Activated T-cell treated with anti-CD3 and anti-CD28 coated beads, Interleukin-2, amount 50 U/mL, for 72 hours (primary cell): ENCODE measurements at regions not wholly inside any gene's neighbourhood (a gene's known extent, or its start where the extent isn't known, plus 50 kb on each side); places are given as distances from the start of the nearest gene placed in this dataset.
"Not testable (repeated sequence)": the region's sequence is repeated elsewhere in the genome, so short reads cannot be mapped to it uniquely, and the experiment has no call there.

Experiments used
- ATAC-seq, 2 donors: fragments of 150-1000 bp; cut with Tn5 transposase; replicated peaks in 1 of 2; 2 replicates each; pipeline ENCODE4 v1.10.0; 2021; ENCODE audit warnings: moderate library complexity in 2 of 2, mild to moderate bottlenecking in 1 of 2
- DNase-seq, 2 donors: peaks; one replicate each; pipeline ENCODE4 v3.0.0; 2021 to 2022; ENCODE audit warnings: mixed read lengths in 1 of 2
- H3K27ac Mint-ChIP-seq: one replicate; pipeline ENCODE4 v1.8.0; 2022; ENCODE audit warnings: mild to moderate bottlenecking, moderate library complexity, mixed read lengths
- H3K27me3 Mint-ChIP-seq: one replicate; pipeline ENCODE4 v1.8.0; 2022; ENCODE audit warnings: low read depth, mixed read lengths
- H3K36me3 Mint-ChIP-seq, 2 donors: one replicate each; pipeline ENCODE4 v1.8.0; 2022; ENCODE audit warnings: mixed read lengths in 2 of 2, mild to moderate bottlenecking in 1 of 2; ENCODE audit not compliant: insufficient read depth in 2 of 2
- H3K4me1 Mint-ChIP-seq: one replicate; pipeline ENCODE4 v1.8.0; 2022; ENCODE audit warnings: low read depth, mixed read lengths
- H3K4me3 Mint-ChIP-seq, 2 donors: one replicate each; pipeline ENCODE4 v1.8.0; 2022; ENCODE audit warnings: mild to moderate bottlenecking in 2 of 2, mixed read lengths in 2 of 2, moderate library complexity in 2 of 2
- H3K9me3 Mint-ChIP-seq, 2 donors: one replicate each; pipeline ENCODE4 v1.8.0; 2022; ENCODE audit warnings: mixed read lengths in 2 of 2

DNA sequence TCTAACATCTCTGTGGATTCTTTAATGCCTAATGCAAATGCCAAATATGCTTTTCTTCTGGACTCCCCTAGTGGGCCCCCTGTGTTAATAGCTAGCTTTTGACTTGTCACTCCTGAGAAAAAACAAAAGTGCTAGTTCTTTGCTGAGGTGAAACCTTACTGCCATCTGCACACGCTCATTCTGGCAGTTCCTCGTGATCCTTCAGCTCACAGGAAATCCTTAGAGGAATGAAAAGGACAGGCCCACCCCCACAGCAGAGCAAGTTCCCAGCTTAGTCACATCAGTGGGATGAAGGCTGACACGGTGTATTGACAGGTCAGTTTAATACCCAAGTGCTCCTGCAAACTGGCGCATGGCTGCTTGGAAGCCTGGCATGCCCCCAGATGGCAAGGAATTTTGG is 165.1 kb upstream of the ATP2B1 start:
- H3K27me3 Mint-ChIP-seq, result no peaks in the 10 kb centered on the region

DNA sequence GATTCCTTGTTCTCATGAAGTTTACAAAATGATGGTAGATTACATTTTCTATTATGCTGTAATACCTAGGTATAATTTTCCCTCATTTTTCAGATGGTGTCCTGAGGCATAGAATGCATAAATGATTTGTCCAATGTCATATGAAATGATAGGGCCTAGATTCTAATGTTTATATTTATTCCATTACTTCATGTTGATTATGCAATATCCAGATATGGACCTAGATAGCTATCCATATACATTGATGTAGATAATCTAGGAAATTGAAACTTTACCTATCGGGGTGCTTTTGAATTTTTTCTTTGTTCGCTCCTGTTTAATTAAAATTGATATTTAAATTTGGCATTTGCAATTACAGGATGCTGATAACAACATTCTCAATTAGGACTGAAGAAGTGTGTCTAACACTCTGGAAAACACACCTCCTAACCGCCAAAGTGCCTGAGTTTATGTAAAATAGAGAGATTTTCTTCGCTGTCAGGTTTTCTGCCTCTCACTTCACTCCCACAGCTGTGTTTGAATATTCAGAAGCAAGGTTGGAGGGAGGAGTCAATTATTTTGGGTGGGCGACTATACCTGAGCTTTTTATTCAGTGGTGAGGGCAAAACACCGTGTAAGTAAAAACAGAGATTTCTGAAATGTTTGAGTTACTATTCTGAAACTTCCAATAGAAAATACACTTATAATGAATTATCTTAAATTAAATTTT is 164.4 kb upstream of the ATP2B1 start:
- no peak overlapping the region for H3K27ac Mint-ChIP-seq

More for the DNA sequence above, 165.1 kb upstream of the ATP2B1 start:
- DNase-seq (no peak), ATAC-seq (no peak)
- Mint-ChIP-seq H3K4me3 (no peak overlapping the region), H3K27ac (no peak overlapping the region), H3K36me3 (peaks cover 9 to 12% of the 10 kb centered on the region in 2 donors), H3K9me3 (peaks cover 11 to 14% of the 10 kb centered on the region in 2 donors), H3K4me1 (no peaks in the 10 kb centered on the region)

DNA sequence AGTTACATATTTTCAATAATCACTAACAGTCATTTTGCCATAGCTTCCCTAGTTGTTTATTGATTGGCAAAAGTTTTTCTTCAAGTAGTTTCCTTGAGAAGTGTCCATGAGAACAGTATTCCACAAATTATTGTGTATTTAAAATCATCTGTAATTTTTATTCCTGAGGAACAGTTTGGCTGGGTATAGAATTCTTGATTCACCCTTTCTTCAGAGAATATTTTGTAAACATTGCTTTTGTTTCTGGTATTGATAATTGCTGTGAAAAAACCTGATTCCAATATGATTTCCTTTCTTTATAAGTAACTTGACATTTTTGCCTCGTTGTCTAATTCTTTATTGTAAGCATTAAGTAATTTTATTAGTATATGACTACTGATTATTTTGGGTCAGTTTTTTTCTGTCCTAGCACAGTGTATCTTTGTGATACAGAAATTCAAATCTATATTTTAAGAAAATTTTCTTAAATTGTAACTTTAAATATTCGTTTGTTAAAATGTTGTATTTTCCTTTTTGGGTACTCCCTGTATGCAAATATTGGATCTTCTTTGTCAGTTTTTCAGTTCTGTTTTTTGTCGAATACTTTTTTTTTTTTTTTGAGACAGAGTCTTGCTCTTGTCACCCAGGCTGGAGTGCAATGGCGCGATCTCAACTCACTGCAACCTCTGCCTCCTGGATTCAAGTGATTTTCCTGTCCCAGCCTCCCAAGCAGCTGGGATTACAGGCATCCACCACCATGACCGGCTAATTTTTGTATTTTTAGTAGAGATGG is 162.0 kb upstream of the ATP2B1 start:
- H3K36me3 Mint-ChIP-seq, result peaks cover 9 to 12% of the 10 kb centered on the region in 2 donors
- no peak for ATAC-seq
- H3K4me3 Mint-ChIP-seq, result no peak overlapping the region
- no peak for DNase-seq
- H3K27me3 Mint-ChIP-seq, result no peaks in the 10 kb centered on the region
- H3K27ac Mint-ChIP-seq, result no peak overlapping the region
- H3K9me3 Mint-ChIP-seq, result peaks cover 10 to 14% of the 10 kb centered on the region in 2 donors
- no peaks in the 10 kb centered on the region for H3K4me1 Mint-ChIP-seq

More for the DNA sequence above, 164.4 kb upstream of the ATP2B1 start:
- Mint-ChIP-seq H3K36me3 (peaks cover 9 to 12% of the 10 kb centered on the region in 2 donors), H3K4me3 (no peak overlapping the region), H3K4me1 (no peaks in the 10 kb centered on the region), H3K27me3 (no peaks in the 10 kb centered on the region), H3K9me3 (peaks cover 11 to 14% of the 10 kb centered on the region in 2 donors)
- no peak for DNase-seq
- no peak for ATAC-seq

DNA sequence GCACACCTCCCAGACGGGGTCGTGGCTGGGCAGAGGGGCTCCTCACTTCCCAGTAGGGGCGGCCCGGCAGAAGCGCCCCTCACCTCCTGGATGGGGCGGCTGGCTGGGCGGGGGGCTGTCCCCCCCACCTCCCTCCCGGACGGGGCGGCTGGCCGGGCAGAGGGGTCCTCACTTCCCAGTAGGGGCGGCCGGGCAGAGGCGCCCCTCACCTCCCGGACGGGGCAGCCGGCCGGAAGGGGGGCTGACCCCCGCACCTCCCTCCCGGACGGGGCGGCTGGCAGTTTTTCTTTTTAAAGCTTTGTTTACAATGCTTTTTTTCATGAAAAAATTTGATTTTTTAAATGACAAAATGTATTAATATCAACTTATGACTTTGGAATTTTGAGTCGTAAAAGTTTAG is 159.0 kb upstream of the ATP2B1 start:
- DNase-seq, ATAC-seq, H3K27ac Mint-ChIP-seq, H3K4me3 Mint-ChIP-seq, H3K27me3 Mint-ChIP-seq: not testable (repeated sequence)
- peaks cover 12 to 14% of the 10 kb centered on the region in 2 donors for H3K9me3 Mint-ChIP-seq
- peaks cover 12 to 14% of the 10 kb centered on the region in 2 donors for H3K36me3 Mint-ChIP-seq
- H3K4me1 Mint-ChIP-seq, result peaks cover 25% of the 10 kb centered on the region

DNA sequence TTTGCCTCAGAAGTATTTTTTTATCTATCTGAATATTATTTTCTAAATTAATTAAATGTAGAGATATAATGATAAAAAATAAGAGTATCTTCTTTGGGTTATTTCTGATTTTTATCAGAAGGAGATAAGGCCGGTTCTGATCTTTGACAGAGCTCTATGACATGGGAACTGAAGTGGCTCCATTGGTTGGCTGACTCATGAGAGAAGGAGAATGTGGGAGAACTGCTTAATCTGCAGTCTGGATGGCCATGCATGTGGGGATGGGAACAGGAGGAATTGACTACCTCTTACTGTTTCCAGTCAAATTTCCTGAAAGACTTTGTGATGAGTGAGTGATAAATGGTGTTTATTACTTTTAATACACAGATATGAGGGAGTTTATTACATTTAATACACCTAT is 155.8 kb upstream of the ATP2B1 start:
- Mint-ChIP-seq H3K27me3 (no peaks in the 10 kb centered on the region), H3K36me3 (peaks cover 0 to 5% of the 10 kb centered on the region in 2 donors), H3K4me1 (peaks cover 48% of the 10 kb centered on the region), H3K4me3 (no peak overlapping the region), H3K9me3 (peaks cover 0 to 4% of the 10 kb centered on the region in 2 donors), H3K27ac (no peak overlapping the region)
- DNase-seq (no peak), ATAC-seq (no peak)

DNA sequence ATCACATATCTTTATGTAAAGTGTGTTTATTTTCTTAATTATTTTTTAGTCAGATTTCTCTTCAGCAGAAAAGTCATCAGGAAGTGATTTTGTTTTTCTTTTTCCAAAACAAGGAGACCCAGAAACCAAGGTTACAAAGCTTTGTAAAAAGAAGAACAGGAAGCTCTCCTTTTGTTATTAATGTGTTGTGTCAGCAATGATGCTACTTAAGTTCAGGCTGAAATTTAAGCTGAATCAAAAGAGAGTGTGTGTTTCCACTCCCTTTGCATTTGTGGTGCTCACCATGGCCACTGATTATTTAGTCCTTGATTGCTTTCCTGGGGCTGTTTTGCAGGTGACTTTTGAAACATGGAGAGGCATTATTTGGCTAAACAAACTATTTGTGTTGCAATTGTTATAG is 155.3 kb upstream of the ATP2B1 start:
- Mint-ChIP-seq H3K4me1 (peaks cover 53% of the 10 kb centered on the region), H3K27me3 (no peaks in the 10 kb centered on the region), H3K4me3 (peak overlapping the region; percentile 80 to 93), H3K27ac (peak overlapping the region; percentile 98), H3K9me3 (peaks cover 0 to 4% of the 10 kb centered on the region in 2 donors), H3K36me3 (peaks cover 0 to 5% of the 10 kb centered on the region in 2 donors)
- ATAC-seq (peak; percentile 48 to 58), DNase-seq (no peak)

DNA sequence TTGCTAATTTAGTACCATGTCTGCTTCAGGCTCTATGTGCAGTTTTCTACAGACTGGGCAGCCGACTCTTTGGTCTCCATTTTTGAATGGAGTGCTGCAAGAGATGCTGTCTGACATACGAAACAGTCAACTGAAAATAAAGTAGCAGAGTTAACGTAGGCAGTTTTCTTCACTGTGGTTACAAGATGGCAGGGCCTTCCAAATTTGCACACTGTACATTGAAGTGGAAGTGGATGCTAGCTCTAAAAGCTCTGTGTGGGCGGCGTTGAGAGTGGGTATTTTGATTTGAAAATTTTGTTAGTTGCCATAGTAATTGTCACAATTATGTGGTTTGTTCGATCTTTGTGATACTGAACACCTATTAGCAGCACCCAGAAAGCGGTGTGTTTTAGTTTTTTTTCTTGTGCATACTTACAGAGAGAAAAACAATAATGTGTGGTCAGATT is 154.9 kb upstream of the ATP2B1 start:
- Mint-ChIP-seq H3K36me3 (peaks cover 0 to 5% of the 10 kb centered on the region in 2 donors), H3K27ac (peak overlapping the region; percentile 98), H3K27me3 (no peaks in the 10 kb centered on the region), H3K4me3 (peak overlapping the region; percentile 80 to 93), H3K9me3 (peaks cover 0 to 4% of the 10 kb centered on the region in 2 donors), H3K4me1 (peaks cover 57% of the 10 kb centered on the region)
- ATAC-seq (peak; percentile 68 to 72), DNase-seq (peak; percentile 65 to 66)

DNA sequence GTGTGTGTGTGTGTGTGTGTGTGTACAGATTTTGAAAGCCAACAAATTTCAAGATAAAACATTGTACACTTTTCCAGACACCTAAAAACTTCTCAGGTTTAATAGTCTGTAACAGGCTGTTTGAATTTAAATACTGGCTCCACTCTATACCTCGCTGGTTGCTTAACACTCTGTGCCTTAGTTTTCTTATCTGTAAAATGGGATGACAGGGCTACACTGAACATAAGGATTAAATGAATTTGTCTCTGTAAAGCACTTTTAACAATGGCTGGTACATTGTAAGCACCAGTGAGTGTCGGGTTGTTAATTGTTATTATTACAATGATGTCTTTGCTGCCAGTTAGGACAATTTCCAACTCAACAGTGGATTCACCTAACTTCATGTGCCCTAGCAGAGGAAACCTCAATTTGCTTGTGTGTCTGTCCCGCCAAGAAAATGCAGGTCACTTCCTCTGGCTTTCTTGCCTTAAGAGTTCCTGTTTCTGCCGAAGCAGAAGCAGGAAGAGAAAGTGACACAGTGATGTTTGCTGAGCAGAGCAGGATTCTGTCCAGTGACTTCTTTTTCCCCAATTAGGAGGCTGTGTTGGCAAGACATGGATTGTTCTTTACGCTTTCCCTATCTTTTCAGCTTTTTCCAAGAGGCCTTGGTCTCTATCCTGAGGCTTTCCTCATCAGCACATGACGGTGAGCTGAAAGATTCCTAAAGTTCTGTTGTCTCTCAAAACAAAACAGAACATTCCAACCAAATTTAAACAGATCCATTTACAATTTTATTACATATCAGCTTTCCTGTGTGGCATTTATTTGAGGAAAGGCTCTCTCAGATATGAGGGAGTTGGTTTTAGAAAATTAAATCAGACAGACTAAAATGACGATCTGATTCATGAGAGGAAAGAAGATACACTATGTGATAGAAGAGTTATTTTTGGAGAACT is 154.1 kb upstream of the ATP2B1 start:
- ATAC-seq (peak in 1 of 2 donors; percentile 29), DNase-seq (peak; percentile 19 to 46)
- Mint-ChIP-seq H3K4me1 (peaks cover 64% of the 10 kb centered on the region), H3K4me3 (peak overlapping the region; percentile 80 to 93), H3K27me3 (no peaks in the 10 kb centered on the region), H3K27ac (peak overlapping the region; percentile 98), H3K36me3 (peaks cover 0 to 5% of the 10 kb centered on the region in 2 donors), H3K9me3 (peaks cover 0 to 4% of the 10 kb centered on the region in 2 donors)

DNA sequence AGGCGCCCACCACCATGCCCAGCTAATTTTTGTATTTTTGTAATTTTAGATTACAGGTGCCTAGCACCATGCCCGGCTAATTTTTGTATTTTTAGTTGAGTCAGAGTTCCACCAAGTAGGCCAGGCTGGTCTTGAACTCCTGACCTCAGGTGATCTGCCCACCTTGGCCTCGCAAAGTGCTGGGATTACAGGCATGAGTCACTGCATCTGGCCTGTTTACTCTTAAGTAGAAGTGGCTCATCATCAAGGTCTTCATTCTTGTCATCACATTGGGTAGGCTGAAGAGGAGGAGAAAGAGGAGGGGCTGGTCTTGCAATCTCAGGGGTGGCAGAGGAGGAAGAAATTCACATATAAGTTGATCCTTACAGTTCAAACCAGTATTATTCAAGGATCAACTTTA is 152.4 kb upstream of the ATP2B1 start:
- Mint-ChIP-seq H3K36me3 (peaks cover 0 to 5% of the 10 kb centered on the region in 2 donors), H3K27me3 (no peaks in the 10 kb centered on the region), H3K4me1 (peaks cover 81% of the 10 kb centered on the region), H3K4me3 (peak overlapping the region in 1 of 2 donors; percentile 50), H3K27ac (peak overlapping the region; percentile 41), H3K9me3 (peaks cover 0 to 4% of the 10 kb centered on the region in 2 donors)
- peak in 1 of 2 donors; percentile 42 for ATAC-seq
- peak; percentile 12 to 42 for DNase-seq

DNA sequence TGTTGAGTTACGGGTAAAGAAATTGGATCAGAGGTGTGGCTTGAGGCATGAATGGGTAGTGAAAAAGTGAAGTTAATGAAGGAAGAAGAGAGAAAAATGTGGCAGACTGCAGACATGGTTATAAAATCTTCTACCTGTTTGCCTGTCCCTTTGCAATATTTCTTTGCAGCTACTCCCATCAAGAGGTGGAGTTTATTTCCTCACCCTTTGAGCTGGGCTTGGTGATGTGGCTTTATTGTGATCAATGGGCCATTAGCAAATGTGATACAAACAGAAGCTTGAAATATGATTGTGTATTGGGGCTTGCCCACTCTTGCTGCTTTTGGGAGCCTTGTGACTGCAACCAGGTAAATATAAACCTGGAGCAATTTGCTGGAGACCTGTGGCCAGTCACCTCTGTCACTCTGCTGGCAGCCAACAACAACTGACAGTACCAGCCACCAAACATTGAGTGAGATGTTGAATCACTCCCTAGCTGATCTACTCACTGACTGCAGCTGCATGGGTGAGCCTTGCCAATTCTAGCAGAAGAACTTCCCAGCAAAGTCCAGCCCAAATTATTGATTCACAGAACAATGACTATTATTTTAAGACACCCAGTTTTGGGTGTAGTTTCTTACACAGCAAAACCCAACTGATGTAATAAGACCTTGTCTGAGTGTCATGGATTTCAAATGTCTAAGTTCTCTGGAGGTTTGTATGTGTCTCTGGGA is 151.0 kb upstream of the ATP2B1 start:
- DNase-seq (peak in 1 of 2 donors; percentile 7), ATAC-seq (peak in 1 of 2 donors; percentile 29)
- peaks cover 86% of the 10 kb centered on the region for H3K4me1 Mint-ChIP-seq
- peaks cover 0 to 2% of the 10 kb centered on the region in 2 donors for H3K36me3 Mint-ChIP-seq
- no peaks in the 10 kb centered on the region for H3K27me3 Mint-ChIP-seq
- H3K27ac Mint-ChIP-seq, result no peak overlapping the region
- peaks cover 0 to 2% of the 10 kb centered on the region in 2 donors for H3K9me3 Mint-ChIP-seq
- no peak overlapping the region for H3K4me3 Mint-ChIP-seq

DNA sequence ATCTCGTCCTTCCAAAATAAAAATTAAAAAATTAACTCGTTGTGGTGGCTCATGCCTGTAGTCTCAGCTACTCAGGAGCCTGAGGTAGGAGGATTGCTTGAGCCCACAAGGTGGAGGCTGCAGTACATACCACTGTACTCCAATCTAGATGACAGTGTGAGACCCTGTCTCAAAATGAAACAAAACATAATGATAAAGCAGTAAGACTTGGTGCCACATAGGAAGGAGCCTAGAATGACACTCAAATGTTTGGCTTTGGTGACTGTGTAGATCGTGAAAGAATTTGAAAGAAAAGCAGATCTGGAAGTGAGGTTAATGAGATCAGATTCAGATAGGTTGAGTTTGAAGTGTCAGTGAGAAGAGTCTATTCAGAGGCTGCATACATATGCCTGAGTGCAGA is 150.1 kb upstream of the ATP2B1 start:
- Mint-ChIP-seq H3K27ac (no peak overlapping the region), H3K4me1 (peaks cover 76% of the 10 kb centered on the region), H3K36me3 (no peaks in the 10 kb centered on the region), H3K27me3 (no peaks in the 10 kb centered on the region), H3K9me3 (peaks cover 0 to 2% of the 10 kb centered on the region in 2 donors), H3K4me3 (no peak overlapping the region)
- DNase-seq (peak in 1 of 2 donors; percentile 27), ATAC-seq (peak; percentile 66 to 69)
